GM23248 (cell line): ENCODE measurements at regions not wholly inside any gene's neighbourhood (a gene's known extent, or its start where the extent isn't known, plus 50 kb on each side); places are given as distances from the start of the nearest gene placed in this dataset.
A peak's percentile ranks its signal among the peaks of the same experiment; 100 is the strongest.

Experiments
- DNase-seq: peaks from one replicate; pipeline ENCODE4 v3.0.0-alpha.2; 2015
- H2AFZ ChIP-seq: fragments of 200-600 bp; sonication (generic); 2 replicates; pipeline ENCODE4 v1.6.1; 2016; ENCODE audit warnings: antibody characterized with exemption
- H3F3A ChIP-seq: fragments of 200-600 bp; sonication (generic); 2 replicates; pipeline ENCODE4 v1.6.1; 2016; ENCODE audit warnings: mild to moderate bottlenecking, antibody characterized with exemption, mixed run types; ENCODE audit not compliant: insufficient read depth
- H3K27ac ChIP-seq: fragments of 200-600 bp; sonication (generic); 2 replicates; pipeline ENCODE4 v1.5.1; 2016; ENCODE audit warnings: mild to moderate bottlenecking
- H3K27me3 ChIP-seq: fragments of 200-600 bp; sonication (generic); replicated peaks from 2 replicates; pipeline ENCODE4 v1.6.1; 2016; ENCODE audit warnings: mild to moderate bottlenecking; ENCODE audit not compliant: insufficient read depth
- H3K36me3 ChIP-seq: fragments of 200-600 bp; sonication (generic); 2 replicates; pipeline ENCODE4 v1.6.1; 2016; ENCODE audit warnings: low read depth, mild to moderate bottlenecking
- H3K4me1 ChIP-seq: fragments of 200-600 bp; sonication (generic); 2 replicates; pipeline ENCODE4 v1.6.1; 2016; ENCODE audit warnings: mild to moderate bottlenecking; ENCODE audit not compliant: insufficient read depth
- H3K4me2 ChIP-seq: fragments of 200-600 bp; sonication (generic); one replicate; pipeline ENCODE4 v1.6.1; 2016; ENCODE audit warnings: mild to moderate bottlenecking; ENCODE audit not compliant: unreplicated experiment
- H3K4me3 ChIP-seq: fragments of 200-600 bp; sonication (generic); 2 replicates; pipeline ENCODE4 v1.5.1; 2016; ENCODE audit warnings: mild to moderate bottlenecking
- H3K79me2 ChIP-seq: fragments of 200-600 bp; sonication (generic); 2 replicates; pipeline ENCODE4 v1.6.1; 2016; ENCODE audit warnings: mild to moderate bottlenecking; ENCODE audit not compliant: insufficient read depth
- H3K9ac ChIP-seq: fragments of 200-600 bp; sonication (generic); 2 replicates; pipeline ENCODE4 v1.6.1; 2016; ENCODE audit warnings: mild to moderate bottlenecking
- H3K9me2 ChIP-seq: fragments of 200-600 bp; sonication (generic); 2 replicates; pipeline ENCODE4 v1.6.1; 2016; ENCODE audit warnings: mixed run types, mild to moderate bottlenecking, moderate library complexity; ENCODE audit not compliant: insufficient read depth
- H3K9me3 ChIP-seq: fragments of 200-600 bp; sonication (generic); one replicate; pipeline ENCODE4 v1.6.1; 2017; ENCODE audit warnings: low read depth
- H4K20me1 ChIP-seq: fragments of 200-600 bp; sonication (generic); 2 replicates; pipeline ENCODE4 v1.6.0; 2016; ENCODE audit not compliant: insufficient read depth
- EZH2 ChIP-seq: fragments of 200-600 bp; sonication (generic); IDR thresholded peaks from 2 replicates; pipeline ENCODE4 v1.6.1; 2018; ENCODE audit warnings: antibody characterized with exemption, mild to moderate bottlenecking; ENCODE audit not compliant: insufficient read depth, poor library complexity, severe bottlenecking
- EZH2phosphoT487 ChIP-seq: fragments of 200-600 bp; sonication (generic); IDR thresholded peaks from 2 replicates; pipeline ENCODE4 v1.6.1; 2018; ENCODE audit warnings: antibody characterized with exemption, moderate library complexity, mild to moderate bottlenecking, low read depth; ENCODE audit not compliant: insufficient read depth
- WGBS, 2 experiments: methylation state at CpG; one replicate each; pipeline ENCODE4 v1.1.6; 2015 to 2017; ENCODE audit warnings: low lambda C conversion rate in 2 of 2, low coverage in 1 of 2; ENCODE audit errors: missing lambda C conversion rate in 2 of 2; 5-methylcytosine and 5-hydroxymethylcytosine counted together
- in situ Hi-C: fragments of 300-500 bp; cut with MboI; formaldehyde crosslinking; loops from 2 replicates; pipeline ENCODE4 v1.15.0; 2020

DNA sequence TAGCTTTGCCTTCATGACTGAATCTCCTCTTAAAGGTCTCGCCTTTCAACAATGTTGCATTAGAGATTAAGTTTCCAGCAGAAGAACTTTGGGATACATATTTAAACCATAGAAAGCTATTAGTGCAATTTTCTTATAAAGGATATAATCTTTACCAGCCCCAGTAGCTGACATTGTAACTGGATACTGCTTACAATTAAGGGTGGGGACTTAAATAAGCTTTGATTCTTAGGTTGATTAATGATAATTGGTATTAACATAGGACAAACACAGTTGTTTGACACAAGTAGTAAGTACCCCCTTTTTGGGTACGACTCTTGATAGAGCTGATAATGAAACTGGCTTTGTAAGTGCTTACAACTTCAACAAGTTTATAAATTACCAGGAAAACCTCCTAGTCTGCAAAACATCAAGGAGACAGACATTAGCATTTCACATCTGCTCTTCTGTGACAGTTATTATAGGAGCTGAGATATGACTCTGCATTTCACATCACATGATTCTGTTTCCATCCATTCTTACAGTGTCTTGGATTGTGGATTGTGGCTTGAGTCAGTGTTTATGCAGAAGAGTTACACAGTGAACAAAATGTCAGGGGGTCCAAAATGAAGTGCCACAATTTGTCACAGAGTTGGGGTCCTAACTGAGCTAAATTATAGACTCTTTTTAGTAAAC, 249.1 kb upstream of the E2F7 start:
- no peak for DNase-seq
- Histone ChIP-seq H3K27me3 (no peaks in the 10 kb centered on the region), H3K4me3 (no peak overlapping the region), H3K36me3 (no peaks in the 10 kb centered on the region), H3K4me1 (no peaks in the 10 kb centered on the region), H3K9me2 (no peaks in the 10 kb centered on the region), H2AFZ (no peak overlapping the region), H3K79me2 (no peaks in the 10 kb centered on the region), H3K9ac (no peak overlapping the region), H3K27ac (no peak overlapping the region), H3F3A (no peaks in the 10 kb centered on the region), H3K9me3 (no peaks in the 10 kb centered on the region), H3K4me2 (no peak overlapping the region), H4K20me1 (no peaks in the 10 kb centered on the region)
- WGBS, 2 experiments: 71 to 83% methylated on average over 2 of the region's 2 CpGs
- in situ Hi-C loops: loop anchor here (25.0 kb wide), 1 partner anchor 373 kb away; no protein-coding TSS in a partner anchor
- TF ChIP-seq EZH2 (no peak), EZH2phosphoT487 (no peak)

DNA sequence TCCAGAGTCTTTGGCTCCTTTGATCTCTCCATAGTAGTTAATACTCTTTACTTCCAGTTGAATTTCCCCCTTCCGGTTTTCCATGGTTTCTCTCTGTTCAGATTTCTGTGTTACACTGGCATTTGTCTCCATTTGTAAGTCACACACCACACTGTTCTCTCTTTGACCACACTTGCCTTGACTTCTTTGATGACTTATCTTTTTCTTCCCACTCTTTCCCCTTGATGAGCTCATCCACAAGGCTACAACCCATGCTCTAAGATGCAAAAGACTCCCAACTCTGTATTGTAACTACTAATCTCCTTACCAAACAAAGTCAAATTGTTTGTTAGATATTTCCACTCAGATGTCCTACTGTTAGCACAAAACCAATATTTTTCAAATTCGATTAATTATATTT, 242.7 kb upstream of the E2F7 start:
- Histone ChIP-seq H4K20me1 (no peaks in the 10 kb centered on the region), H3K27me3 (no peaks in the 10 kb centered on the region), H3K36me3 (no peaks in the 10 kb centered on the region), H3K79me2 (no peaks in the 10 kb centered on the region), H3F3A (peaks cover 8% of the 10 kb centered on the region; the same call in 1 of the 2 replicates), H3K9me3 (no peaks in the 10 kb centered on the region), H3K4me2 (no peak overlapping the region), H3K4me1 (no peaks in the 10 kb centered on the region), H3K9me2 (no peaks in the 10 kb centered on the region), H3K27ac (no peak overlapping the region), H3K9ac (no peak overlapping the region), H2AFZ (no peak overlapping the region), H3K4me3 (no peak overlapping the region)
- WGBS, 2 experiments: 97 to 100% methylated on average over 2 of the region's 2 CpGs
- peak; percentile 45 for DNase-seq
- in situ Hi-C loops: loop anchor here (25.0 kb wide), 1 partner anchor 379 kb away; no protein-coding TSS in a partner anchor
- TF ChIP-seq EZH2: no peak
- no peak for TF ChIP-seq EZH2phosphoT487

DNA sequence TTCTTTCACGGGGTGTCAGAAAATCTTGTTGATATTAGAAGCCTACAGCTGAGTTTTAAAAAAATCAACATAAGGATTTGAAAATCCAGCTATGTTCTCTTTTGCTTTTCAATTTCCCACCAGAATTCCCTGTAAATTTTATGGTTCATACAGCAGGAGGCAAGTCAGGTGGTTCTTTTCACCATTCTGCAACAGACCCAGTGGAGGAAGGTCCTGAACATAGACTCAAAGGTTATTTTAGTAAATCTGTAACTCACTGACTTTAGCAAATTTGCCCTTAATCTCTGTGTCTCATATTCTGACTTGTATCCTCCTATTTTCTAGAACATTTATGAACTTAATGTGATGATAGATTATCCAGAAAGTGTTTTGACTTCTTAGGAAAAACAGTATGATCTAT, 235.4 kb upstream of the E2F7 start:
- Histone ChIP-seq H3K4me1 (peaks cover 25% of the 10 kb centered on the region), H4K20me1 (no peaks in the 10 kb centered on the region), H3K27me3 (no peaks in the 10 kb centered on the region), H3K9me2 (no peaks in the 10 kb centered on the region), H2AFZ (peak overlapping the region; percentile 41; the same call in 1 of the 2 replicates), H3K36me3 (no peaks in the 10 kb centered on the region), H3F3A (peaks cover 18% of the 10 kb centered on the region), H3K9me3 (no peaks in the 10 kb centered on the region), H3K4me2 (peak overlapping the region; percentile 53), H3K4me3 (no peak overlapping the region), H3K79me2 (no peaks in the 10 kb centered on the region), H3K9ac (no peak overlapping the region), H3K27ac (peak overlapping the region; percentile 61)
- in situ Hi-C loops: loop anchor here (25.0 kb wide), 1 partner anchor 386 kb away; no protein-coding TSS in a partner anchor
- no peak for TF ChIP-seq EZH2phosphoT487
- no peak for TF ChIP-seq EZH2
- no peak for DNase-seq
- 90 to 95% methylated on average over 1 of the region's 1 CpG for WGBS, 2 experiments

GRCh38 chr12:77299910-77300669, 234.7 kb upstream of the E2F7 start:
- peak; percentile 85 for DNase-seq
- H3K4me2 ChIP-seq: peak overlapping the region; percentile 53
- TF ChIP-seq EZH2phosphoT487 (no peak), EZH2 (no peak)
- H4K20me1 ChIP-seq: no peaks in the 10 kb centered on the region
- peaks cover 18% of the 10 kb centered on the region for H3F3A ChIP-seq
- H3K27ac ChIP-seq: peak overlapping the region; percentile 61
- no peaks in the 10 kb centered on the region for H3K79me2 ChIP-seq
- 38 to 40% methylated on average over 4 of the region's 4 CpGs for WGBS, 2 experiments
- H3K36me3 ChIP-seq: no peaks in the 10 kb centered on the region
- H3K9me2 ChIP-seq: no peaks in the 10 kb centered on the region
- no peak overlapping the region for H3K9ac ChIP-seq
- H3K4me1 ChIP-seq: peaks cover 25% of the 10 kb centered on the region
- H3K27me3 ChIP-seq: no peaks in the 10 kb centered on the region
- H3K9me3 ChIP-seq: no peaks in the 10 kb centered on the region
- peak overlapping the region; percentile 7; the same call in 1 of the 2 replicates for H3K4me3 ChIP-seq
- H2AFZ ChIP-seq: 0 out of 2 replicates have a peak overlapping the region, but pooled peaks have one; percentile 41
- in situ Hi-C loops: loop anchor here (25.0 kb wide), 1 partner anchor 387 kb away; no protein-coding TSS in a partner anchor
